ENCODE measurements at regions not wholly inside any gene's neighbourhood (a gene's known extent, or its start where the extent isn't known, plus 50 kb on each side); places are given as distances from the start of the nearest gene placed in this dataset.
"Not testable (repeated sequence)": the region's sequence is repeated elsewhere in the genome, so short reads cannot be mapped to it uniquely, and the experiment has no call there.

DNA sequence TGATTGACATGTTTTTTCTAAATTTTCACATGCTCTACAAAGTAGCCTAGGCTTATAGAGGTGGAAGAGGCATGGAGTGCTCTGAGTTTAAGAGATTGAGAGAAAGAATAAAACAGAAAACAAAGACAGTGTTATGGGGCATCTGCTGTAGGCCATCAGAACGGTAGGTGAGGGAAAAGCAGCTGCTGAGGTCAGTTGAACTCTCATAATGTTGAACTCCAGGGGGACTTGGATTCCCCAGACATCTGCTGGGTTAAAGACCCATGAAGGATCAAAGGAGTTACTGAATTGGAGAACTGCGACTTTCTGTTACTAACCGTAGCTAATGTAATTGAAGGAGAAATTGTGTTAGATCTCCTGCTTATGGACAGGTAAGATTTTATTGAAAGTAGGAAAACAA is 333.9 kb downstream of the TFAP2B start:
- DNase-seq (ENCODE audit: low spot score): no peak

DNA sequence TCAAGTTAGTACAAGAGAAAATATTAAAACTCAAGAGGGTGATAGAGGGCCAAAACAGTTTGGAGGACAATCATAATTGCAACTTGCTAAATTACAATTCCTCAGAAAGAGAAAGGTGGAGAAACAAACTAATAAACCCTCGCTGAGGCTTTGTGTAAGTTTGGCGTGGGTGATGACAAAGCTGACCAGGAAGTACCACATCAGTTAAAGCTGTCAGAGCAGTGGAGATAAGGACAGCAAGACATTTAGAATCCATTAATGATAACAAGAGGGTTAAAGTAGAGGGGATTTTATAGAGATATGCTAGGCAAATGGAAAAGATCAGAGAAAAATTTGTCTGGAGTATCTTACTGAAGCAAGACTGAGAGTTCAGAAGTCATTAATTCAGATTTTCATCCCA is 334.4 kb downstream of the TFAP2B start:
- no peak for DNase-seq (ENCODE audit: low spot score)

DNA sequence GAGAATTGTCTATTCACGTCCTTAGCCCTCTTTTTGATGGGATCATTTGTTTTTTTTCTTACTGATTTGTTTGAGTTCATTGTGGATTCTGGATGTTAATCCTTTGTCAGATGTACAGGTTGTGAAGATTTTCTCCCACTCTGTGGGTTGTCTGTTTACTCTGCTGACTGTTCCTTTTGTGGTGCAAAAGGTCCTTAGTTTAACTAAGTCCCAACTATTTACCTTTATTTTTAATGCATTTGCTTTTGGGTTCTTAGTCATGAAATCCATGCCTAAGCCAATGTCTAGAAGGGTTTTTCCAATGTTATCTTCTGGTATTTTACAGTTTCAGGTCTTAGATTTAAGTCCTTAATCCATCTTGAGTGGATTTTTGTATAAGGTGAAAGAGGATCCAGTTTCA is 336.3 kb downstream of the TFAP2B start:
- DNase-seq (ENCODE audit: low spot score): not testable (repeated sequence)

DNA sequence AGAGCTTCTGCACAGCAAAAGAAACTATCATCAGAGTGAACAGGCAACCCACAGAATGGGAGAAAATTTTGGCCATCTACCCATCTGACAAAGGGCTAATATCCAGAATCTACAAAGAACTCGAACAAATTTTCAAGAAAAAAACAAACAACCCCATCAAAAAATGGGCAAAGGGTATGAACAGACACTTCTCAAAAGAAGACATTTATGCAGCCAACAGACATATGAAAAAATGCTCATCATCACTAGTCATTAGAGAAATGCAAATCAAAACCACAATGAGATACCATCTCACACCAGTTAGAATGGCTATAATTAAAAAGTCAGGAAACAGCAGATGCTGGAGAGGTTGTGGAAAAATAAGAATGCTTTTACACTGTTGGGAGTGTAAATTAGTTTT is 340.6 kb downstream of the TFAP2B start:
- DNase-seq (ENCODE audit: low spot score): not testable (repeated sequence)

DNA sequence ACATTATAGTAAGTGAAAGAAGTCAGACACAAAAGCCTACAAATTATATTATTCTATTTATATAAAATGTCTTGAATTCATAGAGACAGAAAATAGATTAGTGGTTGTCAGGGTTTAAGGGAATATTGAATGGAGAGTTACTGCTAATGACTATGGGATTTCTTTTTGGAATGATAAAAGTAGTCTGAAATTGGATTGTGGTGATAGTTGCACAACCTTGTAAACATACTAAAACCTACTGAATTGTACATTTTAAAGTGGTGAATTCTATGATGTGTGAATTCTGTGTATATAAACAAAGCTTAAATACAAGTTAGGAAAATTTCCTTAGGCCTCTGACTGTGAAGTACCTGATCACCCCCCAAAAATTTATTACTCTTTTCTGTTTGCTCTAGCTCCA is 343.1 kb downstream of the TFAP2B start:
- no peak for DNase-seq (ENCODE audit: low spot score)

DNA sequence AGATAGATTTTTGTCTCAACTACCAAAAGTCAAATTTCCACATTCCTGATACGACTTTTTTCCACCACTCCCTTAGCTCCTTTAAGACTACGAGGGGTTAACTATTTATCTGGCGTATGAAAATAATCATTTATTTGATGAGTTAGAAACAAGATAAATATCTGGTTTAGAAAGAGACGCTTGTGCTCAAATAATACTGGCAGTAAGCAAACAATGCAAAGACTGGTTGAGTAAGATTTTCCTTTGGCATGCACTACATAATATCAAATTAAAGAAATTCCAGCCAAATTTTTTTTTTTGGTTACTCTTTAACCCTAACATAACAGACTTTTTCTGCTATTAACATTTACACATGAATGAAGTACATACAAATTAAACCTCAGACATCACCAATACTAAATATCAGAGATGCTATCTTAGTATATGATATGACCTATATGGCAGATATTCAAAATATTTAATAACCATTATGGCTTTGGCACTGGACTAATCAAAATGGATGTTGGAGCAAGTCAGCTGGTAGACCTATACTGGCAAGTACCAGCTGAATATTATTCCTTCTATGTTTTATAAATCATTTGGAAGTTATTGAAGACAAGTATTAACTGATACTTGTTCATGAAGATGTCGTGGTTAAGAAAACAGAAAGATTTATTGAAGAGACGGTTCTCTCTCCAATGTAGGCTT is 345.3 kb downstream of the TFAP2B start:
- no peak for DNase-seq (ENCODE audit: low spot score)

DNA sequence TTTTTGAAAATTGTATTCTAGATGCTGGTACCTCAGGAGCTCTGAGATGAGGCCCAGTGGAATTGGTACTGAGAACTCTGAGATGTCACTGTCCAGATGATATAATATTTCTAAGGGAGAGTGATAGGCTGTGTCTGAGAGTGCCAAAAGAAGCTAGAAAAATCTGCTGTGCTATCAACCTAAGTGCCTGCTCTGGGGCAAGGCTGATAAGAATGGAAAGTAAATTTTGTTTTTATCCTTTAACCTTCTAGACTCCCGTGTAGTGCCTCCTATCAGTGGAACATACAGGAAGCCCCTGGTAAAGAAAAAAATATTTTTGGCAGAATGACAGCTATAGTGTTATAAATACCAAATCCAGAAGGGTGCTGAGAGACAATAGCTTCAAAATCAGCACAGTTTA is 348.2 kb downstream of the TFAP2B start:
- no peak for DNase-seq (ENCODE audit: low spot score)

DNA sequence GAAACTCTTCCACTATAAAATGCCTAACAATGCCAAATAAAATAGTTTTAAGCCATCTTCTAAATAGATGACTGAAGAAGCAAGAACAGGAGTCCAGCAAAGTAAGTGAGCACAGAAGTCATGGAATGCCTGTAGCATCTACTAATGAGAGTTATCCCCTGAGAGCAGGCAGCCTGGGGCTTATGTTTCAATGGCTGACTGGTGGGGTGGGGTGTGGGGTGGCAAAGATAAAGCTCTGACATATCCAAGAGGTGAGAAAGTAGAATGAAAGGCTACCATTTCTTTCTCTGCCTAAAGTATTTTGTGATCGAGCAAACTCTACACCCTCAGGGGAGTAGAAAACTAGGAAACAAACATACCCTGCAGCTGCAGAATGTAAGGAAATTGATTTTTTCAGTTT is 348.8 kb downstream of the TFAP2B start:
- DNase-seq (ENCODE audit: low spot score): no peak

DNA sequence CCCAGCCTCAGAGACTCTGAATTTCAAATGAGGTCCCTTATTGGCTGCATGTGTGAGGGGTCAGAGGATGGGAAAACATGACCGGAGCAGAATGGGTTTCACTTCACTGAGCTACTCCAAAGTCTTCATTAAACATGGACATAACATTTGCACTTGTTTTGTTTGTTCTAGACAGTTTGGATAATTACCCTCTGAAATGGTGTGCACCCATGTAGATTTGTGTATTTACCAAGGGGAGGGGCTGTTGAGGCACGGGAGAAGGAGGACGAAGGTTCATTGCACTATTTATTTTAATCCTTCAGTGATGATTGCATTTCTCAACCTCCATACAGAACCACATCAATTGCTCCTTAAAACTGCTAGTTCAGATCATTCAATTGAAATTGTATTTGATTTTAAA is 364.2 kb downstream of the TFAP2B start:
- DNase-seq (ENCODE audit: low spot score): no peak

DNA sequence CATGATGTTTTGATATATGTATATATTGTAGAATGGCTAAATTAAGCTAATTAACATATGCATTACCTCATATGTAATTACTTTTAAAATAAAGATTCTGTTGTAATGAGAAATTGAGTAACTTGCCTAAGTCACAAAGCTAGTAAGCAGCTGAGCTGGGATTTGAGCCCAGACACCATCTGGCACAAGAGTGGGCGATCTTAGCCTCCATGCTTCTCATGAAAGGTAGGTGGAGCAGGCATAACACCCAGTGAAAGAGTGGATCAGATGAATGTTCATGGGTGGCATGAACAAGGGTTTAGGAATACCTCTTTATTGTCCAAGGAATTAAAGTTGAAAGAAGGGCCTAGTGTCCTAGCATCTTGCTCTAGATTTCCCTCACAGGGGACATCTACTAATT is 365.4 kb downstream of the TFAP2B start:
- DNase-seq (ENCODE audit: low spot score): peak; percentile 67

DNA sequence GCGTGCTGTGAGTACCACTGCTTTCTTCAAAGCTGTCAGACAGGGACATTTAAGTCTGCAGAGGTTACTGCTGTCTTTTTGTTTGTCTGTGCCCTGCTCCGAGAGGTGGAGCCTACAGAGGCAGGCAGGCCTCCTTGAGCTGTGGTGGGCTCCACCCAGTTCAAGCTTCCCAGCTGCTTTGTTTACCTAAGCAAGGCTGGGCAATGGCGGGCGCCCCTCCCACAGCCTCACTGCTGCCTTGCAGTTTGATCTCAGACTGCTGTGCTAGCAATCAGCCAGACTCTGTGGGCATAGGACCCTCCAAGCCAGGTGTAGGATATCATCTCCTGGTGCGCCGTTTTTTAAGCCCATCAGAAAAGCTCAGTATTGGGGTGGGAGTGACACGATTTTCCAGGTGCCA is 374.5 kb downstream of the TFAP2B start:
- DNase-seq (ENCODE audit: low spot score): not testable (repeated sequence)

DNA sequence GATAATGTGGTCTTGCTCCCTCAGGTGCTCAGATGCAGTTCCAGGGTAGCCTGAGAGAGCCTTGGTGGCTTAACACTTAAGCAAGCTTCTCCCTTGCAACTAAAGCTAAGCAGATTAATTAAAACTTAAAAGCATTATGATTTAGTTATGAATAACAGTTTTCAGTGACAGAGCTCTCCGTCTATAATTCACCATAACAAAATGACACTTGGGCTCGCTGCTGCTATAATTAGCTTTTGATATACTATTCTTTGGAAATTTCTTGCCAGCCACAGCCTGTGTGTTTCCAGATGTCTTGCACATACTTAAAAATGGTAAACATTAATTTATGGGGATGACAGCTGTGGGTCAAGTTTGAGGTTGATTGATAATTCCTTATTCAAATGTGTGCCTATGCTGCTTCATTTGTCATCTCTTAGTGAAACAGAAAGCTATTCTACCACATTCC is 380.5 kb downstream of the TFAP2B start:
- DNase-seq (ENCODE audit: low spot score): no peak

DNA sequence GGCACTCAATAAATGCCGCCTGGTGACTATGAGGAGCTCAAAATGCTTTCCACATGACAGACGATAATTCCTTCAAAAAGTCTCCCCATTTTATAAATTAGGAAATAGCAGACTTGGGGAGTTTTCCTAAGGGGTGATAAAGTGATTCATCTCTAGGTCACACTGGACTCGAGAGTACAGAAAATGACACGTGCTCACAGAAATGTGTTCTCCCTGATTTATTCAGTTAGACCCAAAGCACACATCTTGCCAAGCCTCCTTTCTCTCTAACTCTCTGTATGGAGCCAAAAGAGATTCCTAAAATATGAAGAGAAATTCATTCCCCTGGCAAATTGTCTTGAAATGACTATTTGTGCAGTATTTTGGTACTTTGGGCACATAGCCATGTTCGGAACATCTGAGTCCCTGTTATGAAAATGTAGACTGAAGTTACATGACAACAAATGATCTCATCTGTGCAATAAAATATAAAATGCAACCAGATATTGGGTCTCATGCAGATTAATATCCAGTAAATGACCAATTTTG is 381.1 kb downstream of the TFAP2B start:
- peak; percentile 7 for DNase-seq (ENCODE audit: low spot score)

DNA sequence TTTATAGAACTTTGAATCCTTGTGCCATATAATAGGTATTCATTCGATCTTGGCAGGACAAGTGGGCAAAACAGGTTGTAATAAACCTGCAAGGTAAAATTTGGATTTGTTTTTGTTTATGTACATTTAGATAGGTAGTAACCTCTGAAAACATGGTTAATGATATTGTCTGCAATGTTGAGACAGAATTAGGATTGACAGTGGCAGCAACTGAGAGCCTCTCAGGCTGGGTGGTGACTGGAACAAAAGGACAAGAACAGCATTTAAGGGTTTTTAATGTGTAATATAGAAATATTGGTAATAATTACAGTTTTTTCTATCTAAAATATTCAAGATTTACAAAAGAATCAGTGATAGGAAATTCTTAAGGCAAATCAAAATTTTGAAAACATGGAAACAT is 382.0 kb downstream of the TFAP2B start:
- DNase-seq (ENCODE audit: low spot score): no peak

DNA sequence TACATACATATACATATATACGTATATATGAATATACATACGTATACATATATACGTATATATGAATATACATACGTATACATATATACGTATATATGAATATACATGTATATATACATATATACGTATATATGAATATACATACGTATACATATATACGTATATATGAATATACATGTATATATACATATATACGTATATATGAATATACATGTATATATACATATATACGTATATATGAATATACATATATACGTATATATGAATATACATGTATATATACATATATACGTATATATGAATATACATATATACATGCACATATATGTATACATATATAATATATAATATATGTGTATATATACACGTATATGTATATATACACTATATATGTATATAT is 384.0 kb downstream of the TFAP2B start:
- DNase-seq (ENCODE audit: low spot score): not testable (repeated sequence)

DNA sequence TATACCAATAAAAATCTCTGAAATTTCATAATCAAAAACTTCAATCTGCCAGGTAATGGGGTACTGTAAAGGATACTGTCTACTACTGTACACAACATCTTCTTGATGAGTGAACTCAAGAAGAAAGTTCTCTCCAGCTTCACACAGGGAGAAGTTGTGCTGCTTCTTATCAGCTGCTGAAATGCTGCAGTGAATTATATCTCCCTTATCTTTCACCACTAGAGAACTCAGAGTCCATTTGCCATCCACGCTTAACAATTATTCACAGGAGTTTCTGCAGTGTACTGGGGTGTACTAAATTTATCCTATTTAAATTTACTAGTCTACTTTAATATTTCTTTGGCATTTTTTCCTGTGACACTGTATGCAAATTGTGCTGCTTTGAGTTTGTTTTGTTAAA is 384.8 kb downstream of the TFAP2B start:
- no peak for DNase-seq (ENCODE audit: low spot score)

DNA sequence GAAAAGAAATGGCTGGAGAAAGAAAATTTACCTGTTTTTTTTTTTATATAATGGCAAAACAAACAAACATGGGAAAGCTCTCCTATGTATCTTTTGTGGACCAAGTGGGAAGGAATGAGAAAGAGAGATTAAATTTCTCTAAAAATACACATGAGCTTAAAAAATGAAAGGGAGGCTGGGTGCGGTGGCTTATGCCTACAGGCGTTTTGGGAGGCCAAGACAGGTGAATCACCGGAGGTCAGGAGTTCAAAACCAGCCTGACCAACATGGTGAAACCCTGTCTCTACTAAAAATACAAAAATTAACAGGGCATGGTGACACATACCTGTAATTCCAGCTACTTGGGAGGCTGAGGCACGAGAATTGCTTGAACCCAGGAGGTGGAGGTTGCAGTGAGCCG is 388.0 kb downstream of the TFAP2B start:
- DNase-seq (ENCODE audit: low spot score): not testable (repeated sequence)

DNA sequence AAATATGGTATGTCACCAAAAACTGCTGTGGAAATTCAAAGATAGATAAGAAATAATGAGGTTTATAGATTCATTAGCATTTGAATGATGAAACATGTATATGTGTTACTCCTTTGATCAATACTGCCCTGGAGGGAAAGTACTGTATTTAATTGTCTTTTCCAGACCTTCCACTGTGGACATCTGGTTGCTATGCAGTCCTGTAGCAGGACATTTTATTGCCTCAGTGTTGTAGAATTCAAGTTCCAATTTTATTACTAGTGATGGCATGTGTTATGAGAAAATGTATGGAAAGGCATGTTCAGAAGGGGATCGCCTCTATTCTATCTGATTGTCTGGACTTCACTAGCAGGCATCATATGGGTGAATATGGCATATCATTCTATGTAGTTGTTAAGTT is 391.0 kb downstream of the TFAP2B start:
- no peak for DNase-seq (ENCODE audit: low spot score)

DNA sequence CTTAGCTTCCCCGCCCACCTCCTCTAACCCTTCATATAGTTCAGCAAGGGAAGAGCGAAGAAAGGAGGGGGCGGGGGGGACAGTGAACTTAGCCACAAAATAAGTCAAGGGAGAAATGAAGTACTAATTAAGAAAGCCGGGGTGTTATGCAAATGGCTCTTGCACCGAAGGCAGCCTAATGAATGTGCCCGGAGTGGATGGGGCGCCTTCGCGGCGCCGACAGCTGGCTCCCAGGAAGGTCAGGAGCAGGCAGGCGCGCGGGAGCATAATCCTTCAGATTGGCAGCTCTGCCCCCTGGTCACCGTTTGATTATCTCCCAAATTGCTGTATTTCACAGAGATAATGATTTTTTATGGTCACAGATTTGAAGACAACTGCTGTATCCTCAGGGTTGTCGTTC is 395.1 kb downstream of the TFAP2B start:
- no peak for DNase-seq (ENCODE audit: low spot score)

DNA sequence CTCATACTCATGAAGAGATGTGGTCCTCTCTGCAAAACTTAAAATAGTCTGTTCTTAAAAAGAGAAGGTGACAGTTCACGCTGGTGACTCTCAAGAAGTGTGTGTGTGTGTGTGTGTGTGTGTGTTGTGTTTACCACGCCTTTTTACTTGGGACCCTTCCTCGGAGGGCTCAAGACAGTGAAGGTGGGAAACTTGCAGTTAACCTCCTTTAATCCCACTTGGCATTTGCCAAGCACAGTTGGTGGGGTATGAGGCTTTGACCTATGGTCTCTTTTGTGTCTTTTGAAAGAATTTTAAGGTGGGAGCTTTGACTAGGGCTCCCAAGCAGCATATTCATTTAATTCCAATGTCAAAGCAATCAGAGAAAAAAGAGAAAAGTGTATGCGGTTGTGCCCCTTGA is 395.8 kb downstream of the TFAP2B start:
- no peak for DNase-seq (ENCODE audit: low spot score)

DNA sequence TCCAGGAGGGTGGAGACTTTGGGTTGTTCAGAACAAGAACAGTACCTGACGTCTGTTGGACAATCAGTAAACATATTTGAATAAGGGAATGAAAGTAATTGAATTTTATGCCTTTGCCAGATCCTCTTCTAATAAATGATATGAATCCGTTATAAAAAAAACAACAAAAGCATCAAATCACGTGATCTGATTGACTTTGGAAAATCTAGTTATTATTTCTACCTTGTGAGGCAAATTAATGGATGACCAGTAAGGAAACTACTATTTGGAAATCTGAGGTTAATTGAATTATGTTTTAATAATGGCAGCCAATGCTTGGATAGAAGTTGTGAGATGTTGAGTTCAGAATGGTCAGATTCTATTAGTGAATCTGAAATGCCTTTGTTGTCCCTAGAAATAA is 399.5 kb downstream of the TFAP2B start:
- DNase-seq (ENCODE audit: low spot score): no peak

DNA sequence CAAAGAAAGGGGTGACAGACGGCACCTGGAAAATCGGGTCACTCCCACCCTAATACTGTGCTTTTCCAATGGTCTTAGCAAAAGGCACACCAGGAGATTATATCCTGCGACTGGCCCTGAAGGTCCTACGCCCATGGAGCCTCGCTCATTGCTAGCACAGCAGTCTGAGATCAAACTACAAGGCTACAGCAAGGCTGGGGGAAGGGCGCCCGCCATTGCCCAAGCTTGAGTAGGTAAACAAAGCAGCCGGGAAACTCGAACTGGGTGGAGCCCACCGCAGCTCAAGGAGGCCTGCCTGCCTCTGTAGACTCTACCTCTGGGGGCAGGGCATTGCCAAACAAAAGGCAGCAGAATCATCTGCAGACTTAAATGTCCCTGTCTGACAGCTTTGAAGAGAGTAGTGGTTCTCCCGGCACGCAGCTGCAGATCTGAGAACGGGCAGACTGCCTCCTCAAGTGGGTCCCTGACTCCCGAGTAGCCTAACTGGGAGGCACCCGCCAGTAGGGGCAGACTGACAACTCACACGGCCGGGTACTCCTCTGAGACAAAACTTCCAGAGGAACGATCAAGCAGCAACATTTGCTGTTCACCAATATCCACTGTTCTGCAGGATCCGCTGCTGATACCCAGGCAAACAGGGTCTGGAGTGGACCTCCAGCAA is 406.0 kb downstream of the TFAP2B start:
- DNase-seq (ENCODE audit: low spot score): not testable (repeated sequence)

DNA sequence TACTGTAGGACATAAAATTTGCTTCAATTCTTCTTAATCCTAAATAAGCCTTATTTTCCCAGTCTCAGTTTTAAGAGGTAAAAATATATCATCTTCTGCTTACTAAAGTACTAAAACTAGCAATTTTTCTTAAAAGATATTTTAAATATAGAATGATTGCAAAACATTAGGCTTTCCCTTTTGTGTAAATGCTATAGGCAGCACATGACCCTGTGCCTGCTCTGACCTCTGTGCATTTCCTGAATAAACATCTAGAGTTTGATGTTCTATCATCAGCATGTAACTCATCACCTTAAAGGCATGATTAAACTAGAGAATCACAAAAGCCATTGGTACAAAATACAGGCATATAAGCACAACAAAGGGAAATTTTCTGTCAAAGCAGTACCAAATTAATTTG is 422.7 kb downstream of the TFAP2B start:
- no peak for DNase-seq (ENCODE audit: low spot score)

DNA sequence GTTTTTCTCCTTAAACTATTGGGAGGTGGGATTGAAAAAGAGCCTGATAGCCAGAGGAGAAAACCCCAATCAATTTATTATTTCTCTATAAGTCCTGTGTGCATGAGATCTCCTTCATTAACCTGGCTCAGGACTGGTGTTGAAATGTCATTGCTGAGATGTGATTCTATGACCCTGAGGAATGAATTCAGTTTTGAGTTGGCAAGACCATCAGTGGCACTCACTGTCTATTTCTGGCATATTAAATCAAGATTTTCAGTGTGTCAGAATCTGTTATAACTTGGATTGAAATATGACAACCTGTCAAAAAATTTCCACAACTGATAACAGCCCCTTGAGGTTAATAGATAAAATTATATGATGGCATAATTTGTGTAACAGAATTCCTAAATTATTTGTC is 431.1 kb downstream of the TFAP2B start:
- DNase-seq (ENCODE audit: low spot score): no peak

All from Ammon's horn (tissue), 1 donor.